Non-pigmented ciliary epithelial cell (primary cell): ENCODE measurements at regions not wholly inside any gene's neighbourhood (a gene's known extent, or its start where the extent isn't known, plus 50 kb on each side); places are given as distances from the start of the nearest gene placed in this dataset.
A peak's percentile ranks its signal among the peaks of the same experiment; 100 is the strongest.

Experiments used
- DNase-seq: peaks from one replicate; pipeline ENCODE4 v3.0.0-alpha.2; 2010; ENCODE audit warnings: low read depth

GRCh38 chr4:138665851-138666250, 349.7 kb upstream of the NOCT start:
- DNase-seq: no peak

- DNase-seq: no peak
These were observed 351.7 kb upstream of the NOCT start for GRCh38 chr4:138663883-138664282.

GRCh38 chr4:138659812-138660316, 355.7 kb upstream of the NOCT start:
- no peak for DNase-seq

- DNase-seq: no peak
These were observed 356.4 kb upstream of the NOCT start for GRCh38 chr4:138659037-138659811.

- DNase-seq: no peak
These were observed 357.1 kb upstream of the NOCT start for GRCh38 chr4:138658518-138658917.

GRCh38 chr4:138656990-138657389, 358.6 kb upstream of the NOCT start:
- DNase-seq: no peak

- no peak for DNase-seq
These were observed 359.6 kb upstream of the NOCT start for GRCh38 chr4:138655985-138656384.

- DNase-seq: no peak
These were observed 360.3 kb upstream of the NOCT start for GRCh38 chr4:138655286-138655685.

- DNase-seq: peak; percentile 81
These were observed 364.6 kb upstream of the NOCT start for GRCh38 chr4:138650929-138651448.

GRCh38 chr4:138650495-138650894, 365.1 kb upstream of the NOCT start:
- DNase-seq: no peak

- DNase-seq: no peak
These were observed 368.1 kb upstream of the NOCT start for GRCh38 chr4:138647433-138647832.

GRCh38 chr4:138646383-138646782, 369.2 kb upstream of the NOCT start:
- DNase-seq: no peak

GRCh38 chr4:138645289-138645688, 370.3 kb upstream of the NOCT start:
- no peak for DNase-seq

- no peak for DNase-seq
These were observed 371.3 kb upstream of the NOCT start for GRCh38 chr4:138644322-138644721.

- DNase-seq: no peak
These were observed 371.8 kb upstream of the NOCT start for GRCh38 chr4:138643827-138644226.

- no peak for DNase-seq
These were observed 376.4 kb upstream of the NOCT start for GRCh38 chr4:138639018-138639741.

- no peak for DNase-seq
These were observed 378.8 kb upstream of the NOCT start for GRCh38 chr4:138636781-138637180.

- no peak for DNase-seq
These were observed 380.7 kb upstream of the NOCT start for GRCh38 chr4:138634915-138635314.

GRCh38 chr4:138633580-138633904, 382.0 kb upstream of the NOCT start:
- no peak for DNase-seq

- DNase-seq: no peak
These were observed 382.6 kb upstream of the NOCT start for GRCh38 chr4:138632856-138633579.

GRCh38 chr4:138630666-138631065, 384.9 kb upstream of the NOCT start:
- DNase-seq: no peak

GRCh38 chr4:138629669-138630068, 385.9 kb upstream of the NOCT start:
- no peak for DNase-seq

GRCh38 chr4:138627096-138627495, 384.9 kb upstream of the SLC7A11 start:
- DNase-seq: no peak
